ENCODE measurements at regions not wholly inside any gene's neighbourhood (a gene's known extent, or its start where the extent isn't known, plus 50 kb on each side); places are given as distances from the start of the nearest gene placed in this dataset.

- DNase-seq (ENCODE audit: low spot score): no peak
Measured at GRCh38 chr1:5385956-5386355, 606.3 kb downstream of the NPHP4 start.

GRCh38 chr1:5385096-5385799 is 607.0 kb downstream of the NPHP4 start:
- DNase-seq (ENCODE audit: low spot score): no peak

- DNase-seq (ENCODE audit: low spot score): no peak
Measured at GRCh38 chr1:5381491-5381890, 610.7 kb downstream of the NPHP4 start.

- no peak for DNase-seq (ENCODE audit: low spot score)
Measured at GRCh38 chr1:5379176-5379759, 613.0 kb downstream of the NPHP4 start.

- no peak for DNase-seq (ENCODE audit: low spot score)
Measured at GRCh38 chr1:5376538-5377247, 615.5 kb downstream of the NPHP4 start.

- no peak for DNase-seq (ENCODE audit: low spot score)
Measured at GRCh38 chr1:5375481-5375880, 616.7 kb downstream of the NPHP4 start.

- DNase-seq (ENCODE audit: low spot score): no peak
Measured at GRCh38 chr1:5374192-5374591, 618.0 kb downstream of the NPHP4 start.

- DNase-seq (ENCODE audit: low spot score): no peak
Measured at GRCh38 chr1:5373281-5373680, 618.9 kb downstream of the NPHP4 start.

GRCh38 chr1:5371270-5371669 is 621.0 kb downstream of the NPHP4 start:
- no peak for DNase-seq (ENCODE audit: low spot score)

GRCh38 chr1:5370311-5370710 is 621.9 kb downstream of the NPHP4 start:
- no peak for DNase-seq (ENCODE audit: low spot score)

GRCh38 chr1:5369223-5369622 is 623.0 kb downstream of the NPHP4 start:
- DNase-seq (ENCODE audit: low spot score): no peak

GRCh38 chr1:5368201-5368600 is 624.0 kb downstream of the NPHP4 start:
- DNase-seq (ENCODE audit: low spot score): no peak

- DNase-seq (ENCODE audit: low spot score): no peak
Measured at GRCh38 chr1:5367306-5367705, 624.9 kb downstream of the NPHP4 start.

GRCh38 chr1:5365751-5366150 is 626.5 kb downstream of the NPHP4 start:
- no peak for DNase-seq (ENCODE audit: low spot score)

- no peak for DNase-seq (ENCODE audit: low spot score)
Measured at GRCh38 chr1:5364591-5364990, 627.6 kb downstream of the NPHP4 start.

GRCh38 chr1:5354681-5355080 is 637.5 kb downstream of the NPHP4 start:
- no peak for DNase-seq (ENCODE audit: low spot score)

- DNase-seq (ENCODE audit: low spot score): no peak
Measured at GRCh38 chr1:5351366-5351765, 640.9 kb downstream of the NPHP4 start.

GRCh38 chr1:5349526-5349925 is 642.7 kb downstream of the NPHP4 start:
- no peak for DNase-seq (ENCODE audit: low spot score)

GRCh38 chr1:5348732-5349465 is 643.3 kb downstream of the NPHP4 start:
- DNase-seq (ENCODE audit: low spot score): no peak

GRCh38 chr1:5347726-5348125 is 644.5 kb downstream of the NPHP4 start:
- no peak for DNase-seq (ENCODE audit: low spot score)

GRCh38 chr1:5345556-5345955 is 646.7 kb downstream of the NPHP4 start:
- DNase-seq (ENCODE audit: low spot score): no peak

GRCh38 chr1:5343256-5344020 is 648.8 kb downstream of the NPHP4 start:
- no peak for DNase-seq (ENCODE audit: low spot score)
